ENCODE measurements at regions not wholly inside any gene's neighbourhood (a gene's known extent, or its start where the extent isn't known, plus 50 kb on each side); places are given as distances from the start of the nearest gene placed in this dataset.

DNA sequence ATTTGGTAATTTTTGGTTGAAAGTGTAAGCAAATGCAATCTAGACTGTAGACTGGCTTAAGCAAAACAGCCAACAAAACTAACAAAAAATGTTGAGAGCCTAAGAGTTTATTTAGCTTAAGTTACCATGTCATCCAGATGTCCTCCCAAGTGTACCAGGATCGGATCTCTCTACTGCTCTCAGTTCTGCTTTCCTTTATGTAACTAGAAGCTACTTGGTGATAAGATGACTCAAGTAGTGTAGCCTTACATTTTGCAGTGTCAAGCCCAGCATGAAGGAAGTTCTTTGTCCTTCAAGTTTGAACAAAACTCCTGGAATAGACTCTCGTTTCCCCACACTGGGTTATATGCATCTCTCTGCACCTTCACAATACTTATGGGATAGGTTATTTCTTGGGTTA lies 1500.0 kb downstream of the STIM2 start:
- DNase-seq (ENCODE audit: insufficient read length, low spot score) (no peak), FAIRE-seq (no peak)
- TF ChIP-seq CTCF (IDR thresholded peaks at IDR 0.05; ENCODE audit: insufficient read depth, missing control alignments) = no peak

DNA sequence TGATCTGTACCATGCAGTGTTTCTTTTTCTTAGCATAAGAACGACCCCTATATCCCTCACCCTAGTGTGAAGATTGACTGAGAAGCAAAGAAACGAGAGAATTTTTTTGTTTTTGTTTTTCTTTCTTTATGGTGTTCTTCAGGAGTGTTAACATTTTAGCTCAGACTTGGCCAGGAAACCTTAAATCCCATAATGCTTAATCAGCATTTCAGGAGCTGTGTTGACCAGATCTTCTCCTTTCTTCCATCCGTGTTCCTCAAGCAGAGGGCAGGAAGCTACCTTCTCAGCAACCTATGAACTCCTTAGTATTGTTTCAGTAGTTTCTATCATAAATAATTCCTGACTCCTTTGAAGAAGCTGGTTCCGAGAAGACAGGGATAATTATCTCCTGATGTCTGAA lies 1501.5 kb downstream of the STIM2 start:
- DNase-seq (ENCODE audit: insufficient read length, low spot score) = no peak
- no peak for TF ChIP-seq CTCF (IDR thresholded peaks at IDR 0.05; ENCODE audit: insufficient read depth, missing control alignments)
- FAIRE-seq = no peak

GRCh38 chr4:28369499-28369898 lies 1508.9 kb downstream of the STIM2 start:
- FAIRE-seq = no peak
- no peak for TF ChIP-seq CTCF (IDR thresholded peaks at IDR 0.05; ENCODE audit: insufficient read depth, missing control alignments)
- no peak for DNase-seq (ENCODE audit: insufficient read length, low spot score)

DNA sequence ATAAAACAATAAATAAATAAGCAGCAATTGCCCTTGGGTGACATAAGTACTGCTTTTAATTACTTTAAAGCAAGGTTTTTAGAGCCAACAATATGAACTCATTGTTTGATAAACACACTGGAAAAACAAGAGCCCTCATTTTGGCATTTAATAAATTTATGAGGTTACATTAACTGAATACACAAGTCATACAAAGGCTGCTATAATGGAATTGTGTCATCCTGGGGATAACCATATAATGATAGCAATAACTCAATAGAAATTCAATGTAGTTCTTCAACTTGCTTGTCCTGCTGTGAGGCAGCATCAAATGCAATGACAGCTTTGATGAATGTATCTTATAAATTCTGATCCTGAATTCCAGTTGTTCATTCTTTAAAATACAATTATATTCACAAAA lies 1512.5 kb downstream of the STIM2 start:
- FAIRE-seq (no peak), DNase-seq (ENCODE audit: insufficient read length, low spot score) (no peak)
- no peak for TF ChIP-seq CTCF (IDR thresholded peaks at IDR 0.05; ENCODE audit: insufficient read depth, missing control alignments)

DNA sequence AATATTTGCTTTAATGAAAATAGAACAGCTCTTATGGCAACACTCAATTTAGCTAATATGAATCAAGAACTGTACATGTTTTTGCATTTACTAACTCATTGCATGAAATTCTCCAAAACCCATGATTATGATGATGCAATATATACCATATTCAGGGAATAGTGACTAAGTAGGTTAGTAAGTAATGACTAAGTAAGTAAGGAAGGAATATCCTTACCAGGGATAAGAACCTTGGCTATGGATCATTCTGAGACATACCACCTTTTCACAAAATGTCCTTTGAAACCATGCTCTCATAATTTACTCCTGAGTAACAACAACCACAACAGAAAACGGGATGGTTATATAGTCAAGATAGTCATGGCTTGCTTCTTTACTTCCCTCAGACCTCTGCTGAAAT lies 1513.0 kb downstream of the STIM2 start:
- DNase-seq (ENCODE audit: insufficient read length, low spot score) = no peak
- no peak for TF ChIP-seq CTCF (IDR thresholded peaks at IDR 0.05; ENCODE audit: insufficient read depth, missing control alignments)
- FAIRE-seq = no peak

- DNase-seq (ENCODE audit: insufficient read length, low spot score) = no peak
These were observed 1517.6 kb downstream of the STIM2 start for GRCh38 chr4:28378109-28378830.

More at GRCh38 chr4:28378109-28378830, 1517.6 kb downstream of the STIM2 start:
- TF ChIP-seq CTCF (IDR thresholded peaks at IDR 0.05; ENCODE audit: insufficient read depth, missing control alignments) = no peak
- no peak for FAIRE-seq
